ENCODE measurements at regions not wholly inside any gene's neighbourhood (a gene's known extent, or its start where the extent isn't known, plus 50 kb on each side); places are given as distances from the start of the nearest gene placed in this dataset.

GRCh38 chr5:61600123-61600444, 268.0 kb downstream of the ZSWIM6 start:
- no peak for TF ChIP-seq POLR2AphosphoS5 (IDR thresholded peaks at IDR 0.05; ENCODE audit: low read depth, low read length)
- TF ChIP-seq POLR2A (IDR thresholded peaks at IDR 0.05; ENCODE audit: low read depth, low read length): no peak
